Panc1 (cell line): ENCODE measurements at regions not wholly inside any gene's neighbourhood (a gene's known extent, or its start where the extent isn't known, plus 50 kb on each side); places are given as distances from the start of the nearest gene placed in this dataset.
"Not testable (repeated sequence)": the region's sequence is repeated elsewhere in the genome, so short reads cannot be mapped to it uniquely, and the experiment has no call there.

Experiments used
- ATAC-seq: fragments of 200-7000 bp; cut with Tn5 transposase; 2 replicates; pipeline ENCODE4 v1.9.1; 2020; ENCODE audit warnings: mild to moderate bottlenecking, moderate library complexity
- BruUV-seq: library from RNA; stranded (reverse); fragments of 400-500 nt; replicated peaks from 2 replicates; lab custom pipeline; 2021; lab: Mats Ljungman, UMichigan
- CTCF ChIA-PET: fragments of 300-600 bp; sonication (Branson Sonifier 250); formaldehyde crosslinking; loops from one replicate; lab custom pipeline; 2022; ENCODE audit warnings: antibody characterized with exemption; lab: Charles Lee
- POLR2A ChIA-PET: fragments of 300-600 bp; sonication (Branson Sonifier 250); formaldehyde crosslinking; loops from one replicate; lab custom pipeline; 2022; ENCODE audit warnings: antibody characterized with exemption; lab: Charles Lee
- DNase-seq: peaks from one replicate; pipeline ENCODE4 v3.0.0-alpha.2; 2010; ENCODE audit warnings: low read depth, low spot score
- H3K27ac ChIP-seq: 2 replicates; pipeline ENCODE4 v1.5.1; 2011; ENCODE audit warnings: mild to moderate bottlenecking, low read length, inconsistent platforms
- H3K27me3 ChIP-seq: fragments of 200-500 bp; sonication (Bioruptor generic); 2 replicates; pipeline ENCODE4 v1.6.0; 2014; ENCODE audit warnings: low read length, inconsistent platforms; ENCODE audit not compliant: control insufficient read depth, insufficient read depth
- H3K36me3 ChIP-seq: fragments of 200-500 bp; sonication (Bioruptor generic); 2 replicates; pipeline ENCODE4 v1.5.1; 2014; ENCODE audit warnings: inconsistent platforms, mild to moderate bottlenecking, low read length, moderate library complexity; ENCODE audit not compliant: control insufficient read depth, insufficient read depth
- H3K4me1 ChIP-seq: 2 replicates; pipeline ENCODE4 v1.5.1; 2011; ENCODE audit warnings: inconsistent platforms, mild to moderate bottlenecking, low read length, moderate library complexity; ENCODE audit not compliant: control insufficient read depth, insufficient read depth
- H3K4me3 ChIP-seq, 2 experiments: 2 replicates each; pipeline ENCODE4 v1.5.1; 2011 to 2012; ENCODE audit warnings: low read depth in 2 of 2, low read length in 2 of 2, mild to moderate bottlenecking in 2 of 2, inconsistent platforms in 1 of 2, moderate library complexity in 1 of 2
- H3K9me3 ChIP-seq: fragments of 200-500 bp; sonication (Bioruptor generic); 2 replicates; pipeline ENCODE4 v1.5.1; 2014; ENCODE audit warnings: low read depth, mild to moderate bottlenecking, inconsistent platforms, low read length, moderate library complexity; ENCODE audit not compliant: control insufficient read depth, insufficient read depth
- CTCF ChIP-seq: fragments of 450-650 bp; IDR thresholded peaks from 2 replicates; pipeline ENCODE4 v1.5.1; 2017; ENCODE audit warnings: mild to moderate bottlenecking
- POLR2AphosphoS5 ChIP-seq: IDR thresholded peaks from 2 replicates; pipeline ENCODE4 v1.6.1; 2012; ENCODE audit warnings: mild to moderate bottlenecking, low read depth, low read length, moderate library complexity
- REST ChIP-seq, 2 experiments: IDR thresholded peaks; 2 replicates each; pipeline ENCODE4 v1.6.1; 2011 to 2012; ENCODE audit warnings: low read depth in 2 of 2, control low read depth in 1 of 2, low read length in 1 of 2, mild to moderate bottlenecking in 1 of 2, moderate library complexity in 1 of 2; ENCODE audit not compliant: insufficient read depth in 1 of 2
- SIN3A ChIP-seq: IDR thresholded peaks from 2 replicates; pipeline ENCODE4 v1.6.1; 2012; ENCODE audit warnings: low read depth, mild to moderate bottlenecking, low read length, moderate library complexity, borderline replicate concordance; ENCODE audit not compliant: insufficient read depth
- TCF7L2 ChIP-seq: IDR thresholded peaks from 2 replicates; pipeline ENCODE4 v1.6.1; 2011; ENCODE audit warnings: mild to moderate bottlenecking, low read depth, low read length, inconsistent platforms
- in situ Hi-C: cut with HindIII; loops from 2 replicates; pipeline ENCODE4 v1.10.0; 2016; ENCODE audit warnings: low sequenced_read_pairs, low pct_unique_long_range_greater_than_20kb
- intact Hi-C: fragments of 100-400 bp; cut with micrococcal nuclease; formaldehyde crosslinking; loops from one replicate; pipeline ENCODE4 v1.10.0; 2022; ENCODE audit not compliant: unreplicated experiment

GRCh38 chr5:30499402-30499801 lies 694.1 kb upstream of the CDH6 start:
- Histone ChIP-seq H3K4me1 (no peaks in the 10 kb centered on the region), H3K27ac (no peak overlapping the region), H3K27me3 (no peaks in the 10 kb centered on the region), H3K9me3 (no peaks in the 10 kb centered on the region), H3K4me3 (no peak overlapping the region), H3K36me3 (no peaks in the 10 kb centered on the region)
- ChIA-PET CTCF (no interaction called here), POLR2A (no interaction called here)
- in situ Hi-C loops, result no loop called here
- TF ChIP-seq CTCF, result no peak
- no peak for TF ChIP-seq SIN3A
- TF ChIP-seq TCF7L2, result no peak
- TF ChIP-seq POLR2AphosphoS5, result no peak
- TF ChIP-seq REST (IDR thresholded peaks at IDR 0.05; ENCODE audit: insufficient read depth in 1 of 2, low read depth in 2 of 2, low read length in 1 of 2), result no peak
- ATAC-seq (no peak), DNase-seq (no peak)
- intact Hi-C loops, result no loop called here
- BruUV-seq, result no TSS peak

GRCh38 chr5:30498972-30499371 lies 694.5 kb upstream of the CDH6 start:
- no peaks in the 10 kb centered on the region for H3K36me3 ChIP-seq
- ChIA-PET POLR2A (no interaction called here), CTCF (no interaction called here)
- TF ChIP-seq SIN3A (no peak), CTCF (no peak), POLR2AphosphoS5 (no peak), TCF7L2 (no peak), REST (IDR thresholded peaks at IDR 0.05; ENCODE audit: insufficient read depth in 1 of 2, low read depth in 2 of 2, low read length in 1 of 2) (no peak)
- ATAC-seq (no peak), DNase-seq (no peak)
- H3K4me3 ChIP-seq, result no peak overlapping the region
- in situ Hi-C loops, result no loop called here
- no peak overlapping the region for H3K27ac ChIP-seq
- H3K4me1 ChIP-seq, result no peaks in the 10 kb centered on the region
- no peaks in the 10 kb centered on the region for H3K9me3 ChIP-seq
- no peaks in the 10 kb centered on the region for H3K27me3 ChIP-seq
- intact Hi-C loops, result no loop called here
- no TSS peak for BruUV-seq

- H3K36me3 ChIP-seq, H3K27me3 ChIP-seq, in situ Hi-C loops, intact Hi-C loops, ATAC-seq, H3K4me3 ChIP-seq, H3K9me3 ChIP-seq, CTCF ChIA-PET, H3K4me1 ChIP-seq, BruUV-seq, POLR2A ChIA-PET, DNase-seq, H3K27ac ChIP-seq: not testable (repeated sequence)
These were observed 695.0 kb upstream of the CDH6 start for GRCh38 chr5:30498509-30498908.

GRCh38 chr5:30494113-30494512 lies 699.4 kb upstream of the CDH6 start:
- ATAC-seq, H3K9me3 ChIP-seq, H3K27me3 ChIP-seq, H3K4me1 ChIP-seq, POLR2A ChIA-PET, intact Hi-C loops, in situ Hi-C loops, DNase-seq, H3K27ac ChIP-seq, BruUV-seq, CTCF ChIA-PET, H3K4me3 ChIP-seq, H3K36me3 ChIP-seq: not testable (repeated sequence)
